CD4-positive, alpha-beta T cell treated with Interleukin-6 at 100 ng/mL for 8 hours (primary cell): ENCODE measurements at regions not wholly inside any gene's neighbourhood (a gene's known extent, or its start where the extent isn't known, plus 50 kb on each side); places are given as distances from the start of the nearest gene placed in this dataset.

Experiments
- DNase-seq: peaks from one replicate; pipeline ENCODE4 v3.0.0-alpha.2; 2020; ENCODE audit warnings: mixed read lengths, low spot score

- no peak for DNase-seq
Observed at GRCh38 chrX:39504850-39505259, 592.9 kb downstream of the BCOR start.

DNA sequence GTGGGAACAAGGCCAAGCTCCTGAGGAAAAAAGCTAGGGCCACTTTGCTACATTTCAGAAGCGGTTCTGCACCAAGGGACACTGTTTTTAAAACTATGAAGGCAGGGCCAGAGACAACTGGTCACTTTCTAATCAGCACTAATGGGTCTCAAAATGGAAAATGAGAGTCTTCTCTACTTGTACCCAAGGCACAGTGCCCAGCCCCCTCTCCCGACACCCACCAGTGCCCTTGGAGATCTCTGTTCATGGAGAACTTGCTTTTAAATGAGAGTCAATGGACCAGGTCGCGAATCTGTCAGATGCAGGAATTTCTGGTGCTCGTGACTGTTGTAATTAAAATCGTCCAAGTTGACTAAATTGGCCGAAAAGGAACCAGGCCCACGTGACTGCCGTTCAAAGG, 591.6 kb downstream of the BCOR start:
- DNase-seq = no peak

DNA sequence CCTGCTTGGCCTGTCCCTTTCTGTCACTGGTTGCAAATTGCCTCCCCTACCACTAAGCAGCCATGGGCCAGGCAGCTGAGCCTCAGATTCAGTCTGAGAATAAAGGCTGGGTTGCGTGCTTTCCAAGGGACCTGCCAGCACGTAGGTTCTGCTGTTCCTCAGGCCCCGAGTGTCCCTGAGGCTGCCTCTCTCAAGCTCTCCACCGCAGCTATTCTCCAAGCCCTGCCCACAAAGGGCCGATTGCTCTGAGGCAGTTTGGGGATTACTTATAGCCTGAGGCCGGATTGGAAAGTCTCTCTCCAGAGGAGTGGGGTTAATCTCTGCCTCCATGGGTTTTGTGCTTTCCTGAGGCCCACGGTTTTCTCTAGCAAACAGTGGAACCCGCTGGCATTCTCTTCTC, 590.7 kb downstream of the BCOR start:
- no peak for DNase-seq

DNA sequence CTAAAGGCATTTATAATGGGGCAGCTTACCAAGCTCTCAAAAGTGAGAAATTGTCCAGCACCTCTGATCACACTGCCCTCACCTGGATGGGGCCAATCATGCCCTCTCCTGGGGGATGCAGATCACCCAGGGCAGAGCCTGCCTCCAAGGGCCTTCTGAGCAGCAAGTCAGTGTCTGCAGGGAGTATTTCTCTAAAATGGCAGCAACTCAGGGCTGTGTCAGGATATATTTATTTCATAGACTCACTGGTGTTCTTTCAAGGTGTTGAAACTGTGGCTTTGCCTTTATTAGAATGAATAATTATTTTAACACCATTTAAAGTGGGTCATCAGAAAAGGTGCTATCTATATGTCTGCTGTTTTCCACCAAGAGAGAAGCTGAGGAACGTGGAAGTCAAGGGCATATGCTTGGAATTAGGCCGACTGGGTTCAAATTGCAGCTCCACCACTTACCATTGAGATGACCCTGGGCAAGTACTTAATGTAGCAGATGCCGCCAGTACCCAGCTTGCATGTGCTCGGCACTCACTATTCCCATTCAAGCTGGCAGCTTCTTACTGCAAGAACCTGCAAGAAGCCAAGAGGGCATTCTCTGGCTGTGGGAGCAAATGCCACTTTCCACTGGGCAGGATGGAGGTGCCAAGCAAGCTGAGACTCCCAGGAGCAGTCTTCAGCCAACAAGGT, 590.0 kb downstream of the BCOR start:
- no peak for DNase-seq

DNA sequence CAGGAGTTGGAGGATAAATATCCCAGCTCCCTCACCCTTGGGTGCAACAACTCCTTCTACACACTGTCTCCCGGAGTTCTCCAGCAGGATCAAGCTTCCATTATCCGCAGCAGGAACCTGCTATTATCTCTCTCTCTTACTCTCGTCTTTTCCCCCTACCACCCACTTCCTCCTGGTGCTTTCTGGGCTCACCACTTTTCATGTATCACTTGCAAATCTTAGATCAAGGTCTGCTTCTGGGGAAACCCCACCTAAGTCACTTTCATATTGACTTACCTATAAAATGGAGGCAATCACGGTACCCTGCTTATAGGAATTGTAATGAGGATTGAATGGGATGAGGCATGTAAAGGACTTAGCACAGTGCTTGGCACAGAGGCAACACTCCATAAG, 589.5 kb downstream of the BCOR start:
- DNase-seq = peak; percentile 10

DNA sequence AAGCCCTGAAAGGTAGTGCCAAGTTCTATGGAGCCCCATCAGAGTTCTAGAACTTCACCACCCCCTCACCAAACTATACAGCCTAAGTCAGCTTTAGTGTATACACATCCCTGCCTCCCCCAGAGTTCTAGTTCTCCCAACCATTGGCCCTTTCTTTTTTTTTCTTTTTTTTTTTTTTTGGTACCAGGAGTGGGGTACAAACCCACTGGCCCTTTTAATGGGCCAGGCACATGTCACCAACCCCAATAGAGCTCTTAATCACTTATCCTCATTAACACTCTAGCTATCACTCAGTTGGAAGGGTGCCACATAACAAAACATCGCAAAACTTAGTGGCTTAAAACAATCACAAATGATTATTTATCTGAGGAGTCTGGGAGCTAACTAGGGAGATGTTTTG, 588.6 kb downstream of the BCOR start:
- no peak for DNase-seq

DNA sequence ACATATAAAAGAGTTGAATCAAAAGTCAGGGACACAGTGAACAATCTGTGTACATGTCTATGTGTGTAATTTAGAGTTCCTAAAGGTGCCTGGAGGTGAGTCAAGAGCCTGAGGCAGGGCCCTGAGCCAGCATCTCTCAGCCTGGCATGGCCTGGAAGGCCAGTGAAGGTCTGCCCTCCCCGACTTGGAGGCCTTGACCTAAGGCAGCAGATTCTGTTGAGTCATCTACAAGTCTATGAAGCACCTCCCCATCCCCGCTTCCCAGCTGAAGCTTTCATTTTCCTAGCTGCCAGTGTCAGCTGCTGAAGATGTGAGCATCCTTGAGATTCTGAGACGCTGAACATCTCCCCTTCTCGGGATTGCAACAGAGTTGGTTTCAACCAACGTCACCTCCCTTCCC, 583.9 kb downstream of the BCOR start:
- no peak for DNase-seq

- no peak for DNase-seq
Observed at GRCh38 chrX:39514801-39515200, 583.0 kb downstream of the BCOR start.

DNA sequence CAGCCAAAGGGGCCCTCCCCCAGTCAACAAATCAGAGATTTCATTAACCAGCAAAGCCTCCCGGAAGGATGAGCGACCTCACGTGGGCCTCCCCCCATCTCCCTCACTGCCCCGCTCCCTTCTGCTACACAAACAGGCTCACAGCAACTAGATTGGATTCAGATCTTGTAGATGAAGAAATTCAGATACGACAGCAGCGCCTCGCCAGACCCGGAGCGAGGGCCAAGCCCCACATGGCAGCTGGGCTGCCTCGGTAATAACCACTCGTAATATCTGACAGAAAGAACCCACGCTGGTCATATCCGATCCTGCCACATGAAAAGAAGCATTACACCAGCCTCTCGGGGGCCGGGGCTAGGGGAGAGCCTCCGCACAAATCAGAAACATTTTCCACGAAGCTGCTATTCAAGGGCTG, 581.3 kb downstream of the BCOR start:
- DNase-seq = no peak

GRCh38 chrX:39518476-39519029, 579.2 kb downstream of the BCOR start:
- DNase-seq = no peak

GRCh38 chrX:39519030-39519488, 578.7 kb downstream of the BCOR start:
- no peak for DNase-seq

DNA sequence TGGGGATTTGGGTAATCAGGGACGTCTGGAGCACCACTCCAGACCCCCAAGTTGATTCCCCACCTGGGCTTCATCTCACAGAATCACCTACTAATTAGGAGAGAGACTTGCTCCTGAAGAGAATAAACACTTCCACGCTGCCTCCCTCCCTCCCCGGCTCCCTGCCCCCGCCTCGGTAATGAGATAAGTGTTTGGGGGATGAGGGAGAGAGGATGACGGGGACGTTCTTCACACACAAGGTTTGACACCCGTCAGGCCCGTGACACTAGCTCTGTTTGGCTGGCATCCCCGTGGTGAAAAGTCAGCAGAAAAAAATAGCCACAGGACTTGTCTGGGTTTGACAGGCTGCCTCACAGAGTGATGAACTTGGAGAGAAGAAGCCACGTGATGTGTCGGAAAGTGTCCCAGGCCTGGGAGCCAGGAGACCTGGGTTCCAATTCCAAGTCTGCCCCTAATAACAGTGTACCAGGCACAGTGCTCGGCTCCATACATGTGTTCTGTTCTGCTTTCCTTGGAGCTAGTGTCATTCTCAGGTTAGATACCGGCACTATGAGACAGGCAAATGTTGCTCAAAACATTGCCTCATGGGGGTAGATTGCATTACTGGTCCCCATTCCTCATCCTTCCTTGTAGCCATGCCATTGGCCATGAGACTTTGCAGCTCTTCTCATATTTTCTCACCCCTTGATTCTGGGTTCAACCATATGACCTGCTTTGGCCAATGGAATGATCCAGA, 578.0 kb downstream of the BCOR start:
- DNase-seq = no peak

GRCh38 chrX:39525758-39526157, 572.0 kb downstream of the BCOR start:
- DNase-seq = no peak

GRCh38 chrX:39527025-39527424, 570.7 kb downstream of the BCOR start:
- DNase-seq = no peak

- no peak for DNase-seq
Observed at GRCh38 chrX:39528161-39528916, 569.4 kb downstream of the BCOR start.

DNA sequence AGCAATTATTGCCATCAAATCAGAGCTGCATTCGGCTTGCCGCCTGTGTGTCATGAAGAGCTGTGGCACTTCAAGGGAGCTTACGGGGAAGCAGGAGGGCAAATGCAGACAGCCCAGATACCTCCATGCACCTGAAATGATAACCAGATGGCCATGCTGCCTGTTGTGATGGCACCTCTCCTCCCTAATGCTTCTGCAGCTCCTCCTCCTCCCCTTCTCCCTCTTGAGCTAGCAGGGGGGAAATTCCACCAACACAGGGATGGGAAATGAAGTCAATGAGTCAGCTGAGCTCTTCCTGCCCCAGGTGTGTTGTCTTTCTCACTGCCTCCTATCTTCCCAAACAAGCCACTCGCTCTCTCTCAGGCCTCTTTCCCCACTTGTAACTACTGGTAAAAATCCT, 565.0 kb downstream of the BCOR start:
- DNase-seq = no peak

GRCh38 chrX:39534949-39535348, 562.8 kb downstream of the BCOR start:
- no peak for DNase-seq

DNA sequence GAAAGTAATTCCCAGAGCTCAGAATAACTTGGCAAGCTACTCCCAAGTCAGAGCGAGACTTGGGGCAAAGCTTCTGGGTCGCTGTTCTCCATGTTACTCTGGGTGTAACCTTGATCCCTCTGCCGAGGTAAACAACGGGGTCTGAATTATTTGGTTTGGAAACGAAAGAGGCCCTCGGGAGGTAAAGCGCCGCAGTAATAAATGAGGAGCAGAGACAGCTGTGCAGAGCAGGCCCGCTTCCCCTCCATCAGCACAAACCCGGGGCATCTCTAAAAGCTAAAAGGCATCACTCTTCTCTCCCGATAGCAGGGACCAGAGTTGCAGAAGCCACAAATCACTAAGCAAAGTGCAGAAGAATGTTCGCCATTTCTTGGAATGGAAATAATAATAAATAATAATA, 561.5 kb downstream of the BCOR start:
- no peak for DNase-seq

GRCh38 chrX:39541881-39542280, 555.9 kb downstream of the BCOR start:
- DNase-seq = no peak

DNA sequence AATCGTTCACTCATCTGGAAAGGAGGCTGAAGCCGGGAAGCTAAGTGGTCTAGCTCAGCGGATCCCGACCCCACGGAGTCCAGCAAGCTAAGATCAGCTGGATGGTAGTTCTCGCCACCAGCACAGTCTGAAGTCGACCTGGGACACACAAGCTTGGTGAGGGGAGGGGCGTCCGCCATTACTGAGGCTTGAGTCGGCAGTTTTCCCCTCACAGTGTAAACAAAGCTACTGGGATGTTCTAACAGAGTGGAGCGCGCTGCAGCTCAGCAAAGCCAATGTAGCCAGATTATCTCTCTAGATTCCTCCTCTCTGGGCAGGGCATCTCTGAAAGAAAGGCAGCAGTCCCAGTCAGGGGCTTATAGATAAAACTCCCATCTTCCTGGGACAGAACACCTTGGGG, 555.4 kb downstream of the BCOR start:
- DNase-seq = no peak

- no peak for DNase-seq
Observed at GRCh38 chrX:39550795-39551361, 546.9 kb downstream of the BCOR start.

DNA sequence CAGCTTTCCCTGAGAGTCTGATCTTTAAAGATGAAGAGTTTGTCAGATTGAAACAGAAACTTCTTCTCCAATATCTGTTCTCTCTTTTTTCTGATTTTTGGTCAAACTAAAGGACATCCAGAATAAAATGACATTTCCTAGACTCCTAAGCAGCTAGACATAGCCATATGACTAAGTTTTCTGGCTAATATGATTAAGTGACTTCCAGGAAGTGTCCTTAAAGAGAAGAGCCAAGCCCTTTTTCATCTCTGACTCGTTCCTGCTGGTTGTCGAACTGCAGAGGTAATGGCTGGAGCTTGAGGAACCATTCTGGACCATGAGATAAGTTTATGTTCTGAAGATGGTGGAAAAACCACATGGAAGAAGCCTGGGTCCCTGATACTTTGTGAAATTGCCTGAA, 546.0 kb downstream of the BCOR start:
- DNase-seq = no peak
